GM19023 (cell line): ENCODE measurements at regions not wholly inside any gene's neighbourhood (a gene's known extent, or its start where the extent isn't known, plus 50 kb on each side); places are given as distances from the start of the nearest gene placed in this dataset.
"Not testable (repeated sequence)": the region's sequence is repeated elsewhere in the genome, so short reads cannot be mapped to it uniquely, and the experiment has no call there.

Source experiments
- ATAC-seq: cut with Tn5 transposase; IDR thresholded peaks from one replicate; pipeline ENCODE4 v1.9.1; 2021; ENCODE audit warnings: mild to moderate bottlenecking, moderate library complexity; ENCODE audit not compliant: unreplicated experiment

GRCh38 chr9:97182532-97182931, 124.9 kb upstream of the CCDC180 start:
- not testable (repeated sequence) for ATAC-seq

GRCh38 chr9:97179616-97180015, 127.8 kb upstream of the CCDC180 start:
- ATAC-seq: no peak

DNA sequence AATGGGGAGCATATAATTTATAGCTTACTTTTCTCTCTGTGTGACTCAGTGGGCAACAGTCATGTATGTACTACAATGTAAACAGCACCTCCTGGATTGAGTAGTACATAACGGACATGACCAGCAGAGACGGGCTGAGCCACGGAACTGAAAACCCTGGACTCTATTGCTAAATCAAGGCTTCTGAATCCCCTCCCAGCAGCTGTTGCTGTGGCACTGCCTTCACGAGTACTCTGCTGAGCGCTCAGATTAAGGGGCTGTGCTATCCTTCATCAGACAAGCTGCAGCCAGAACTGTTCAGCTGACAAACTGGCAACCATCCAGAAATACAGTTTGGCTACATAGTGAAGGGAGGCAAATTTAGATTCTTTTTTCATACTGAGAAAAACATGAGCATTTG, 131.3 kb upstream of the CCDC180 start:
- no peak for ATAC-seq

- ATAC-seq: not testable (repeated sequence)
Observed at GRCh38 chr9:97168174-97168573, 129.2 kb upstream of the CTSV start.

- ATAC-seq: not testable (repeated sequence)
Observed at GRCh38 chr9:97166496-97167138, 127.7 kb upstream of the CTSV start.

DNA sequence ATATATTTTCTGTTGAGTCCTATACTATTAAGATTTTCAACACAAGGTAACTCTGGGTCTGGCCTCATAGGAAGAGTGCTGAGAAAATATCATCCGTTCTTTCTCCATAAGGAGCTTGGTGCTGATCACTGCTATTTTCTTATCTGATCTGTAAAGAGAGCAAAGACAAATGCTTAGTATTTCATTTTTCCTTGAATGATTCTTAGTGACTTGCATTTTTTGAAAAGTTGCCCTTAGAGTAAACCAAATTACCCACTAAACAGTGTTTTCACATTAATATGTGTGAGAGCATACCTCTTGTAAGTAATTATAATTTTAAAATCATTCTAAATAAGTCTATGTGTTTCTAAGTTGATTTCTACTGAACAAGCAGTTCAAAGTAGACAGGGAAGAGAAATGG, 121.3 kb upstream of the CTSV start:
- ATAC-seq: no peak

DNA sequence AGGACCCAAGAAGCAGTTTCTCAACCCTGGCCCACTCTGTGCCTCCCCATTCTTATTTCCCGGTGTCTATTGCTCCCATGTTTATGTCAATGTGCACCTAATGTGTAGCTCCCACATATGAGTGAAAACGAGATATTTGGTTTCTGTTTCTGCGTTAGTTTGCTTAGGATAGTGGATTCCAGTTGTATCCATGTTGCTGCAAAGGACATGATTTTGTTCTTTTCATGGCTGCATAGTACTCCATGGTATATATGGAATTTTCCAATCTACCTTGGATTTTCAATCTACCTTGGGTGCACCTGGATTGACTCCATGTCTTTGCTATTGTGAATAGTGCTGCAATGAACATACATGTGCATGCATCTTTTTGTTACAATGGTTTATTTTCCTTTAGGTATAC, 119.8 kb upstream of the CTSV start:
- not testable (repeated sequence) for ATAC-seq

GRCh38 chr9:97155441-97155840, 116.5 kb upstream of the CTSV start:
- not testable (repeated sequence) for ATAC-seq

GRCh38 chr9:97153967-97154366, 115.0 kb upstream of the CTSV start:
- ATAC-seq: no peak

- ATAC-seq: not testable (repeated sequence)
Observed at GRCh38 chr9:97153160-97153559, 114.2 kb upstream of the CTSV start.

DNA sequence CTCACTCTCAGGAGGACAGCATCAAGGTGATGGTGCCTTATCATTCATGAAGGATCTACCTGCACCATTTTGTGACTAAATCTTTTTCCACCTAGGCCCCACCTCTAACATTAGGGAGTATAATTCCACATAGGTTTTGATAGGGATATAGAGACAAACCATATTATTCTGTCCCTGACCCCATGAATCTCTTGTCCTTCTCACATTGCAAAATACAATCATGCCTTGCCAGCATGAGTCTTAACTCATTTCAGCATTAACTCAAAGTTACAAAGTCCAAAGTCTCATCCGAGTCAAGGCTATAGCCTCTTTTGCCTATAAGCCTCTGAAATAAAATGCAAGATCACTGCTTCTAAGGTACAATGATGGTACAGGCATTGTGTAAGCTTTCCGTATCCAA, 111.5 kb upstream of the CTSV start:
- ATAC-seq: not testable (repeated sequence)

- ATAC-seq: not testable (repeated sequence)
Observed at GRCh38 chr9:97148428-97148827, 109.5 kb upstream of the CTSV start.

DNA sequence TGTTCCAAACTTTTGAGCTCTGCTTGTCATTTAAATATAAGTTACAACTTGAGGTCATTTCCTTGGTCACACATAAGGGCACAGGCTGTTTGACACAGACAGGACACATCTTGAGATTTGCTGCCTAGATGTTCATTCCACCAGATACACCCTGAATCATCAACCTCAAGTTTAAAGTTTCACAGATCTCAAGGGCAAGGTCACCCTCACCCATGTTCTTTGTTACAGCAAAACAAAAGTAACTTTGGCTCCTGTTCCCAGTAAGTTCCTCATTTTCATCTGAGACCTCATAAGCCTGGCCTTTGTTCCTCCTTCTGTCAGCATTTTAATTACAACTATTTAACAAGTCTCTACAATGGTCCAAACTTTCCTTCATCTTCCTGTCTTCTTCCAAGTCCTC, 106.7 kb upstream of the CTSV start:
- not testable (repeated sequence) for ATAC-seq

GRCh38 chr9:97140566-97140965, 101.6 kb upstream of the CTSV start:
- ATAC-seq: no peak

GRCh38 chr9:97136421-97136820, 97.5 kb upstream of the CTSV start:
- ATAC-seq: no peak

- not testable (repeated sequence) for ATAC-seq
Observed at GRCh38 chr9:97133966-97134365, 95.0 kb upstream of the CTSV start.

DNA sequence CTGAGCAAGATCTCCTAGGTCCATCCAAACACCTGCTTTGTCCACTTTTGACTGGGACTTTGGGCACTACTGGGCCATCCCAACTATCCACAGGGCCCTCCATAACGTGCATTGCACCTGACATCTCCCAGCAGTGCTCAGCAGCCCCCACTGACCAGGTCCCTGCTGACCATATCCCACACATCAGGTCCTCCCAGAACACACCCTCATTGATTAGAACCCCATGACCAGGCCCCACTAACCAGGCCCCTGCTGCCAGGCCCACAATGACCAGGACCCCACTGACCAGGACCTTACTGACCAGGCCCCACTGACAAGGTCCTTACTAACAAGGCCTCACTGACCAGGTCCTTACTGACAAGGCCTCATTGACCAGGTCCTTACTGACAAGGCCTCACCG, 93.9 kb upstream of the CTSV start:
- no peak for ATAC-seq

- ATAC-seq: not testable (repeated sequence)
Observed at GRCh38 chr9:97130864-97131263, 91.9 kb upstream of the CTSV start.

GRCh38 chr9:97130387-97130786, 91.4 kb upstream of the CTSV start:
- ATAC-seq: not testable (repeated sequence)

- ATAC-seq: no peak
Observed at GRCh38 chr9:97128919-97129318, 90.0 kb upstream of the CTSV start.

DNA sequence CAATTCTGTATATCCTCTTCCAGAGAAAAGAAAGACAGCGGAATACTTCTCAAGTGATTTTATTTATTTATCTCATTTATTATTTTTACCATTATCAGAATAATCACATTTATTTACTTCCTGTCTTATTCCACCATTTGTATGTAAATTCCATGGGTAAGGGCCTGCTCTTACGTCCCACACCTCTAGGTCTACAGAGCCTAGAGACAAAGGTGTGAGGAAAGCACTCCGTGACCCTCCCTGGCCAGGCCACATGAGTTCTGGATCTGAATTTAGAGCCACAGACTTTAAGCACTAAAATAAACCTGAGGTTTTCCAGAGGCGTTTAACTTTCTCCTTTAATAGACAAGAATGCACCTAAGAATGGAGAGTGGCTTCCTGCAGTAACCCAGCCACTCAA, 85.3 kb upstream of the CTSV start:
- ATAC-seq: no peak

- no peak for ATAC-seq
Observed at GRCh38 chr9:97110696-97111095, 71.8 kb upstream of the CTSV start.

GRCh38 chr9:97109194-97109811, 70.4 kb upstream of the CTSV start:
- no peak for ATAC-seq
